Keratinocyte (primary cell): ENCODE measurements at regions not wholly inside any gene's neighbourhood (a gene's known extent, or its start where the extent isn't known, plus 50 kb on each side); places are given as distances from the start of the nearest gene placed in this dataset.

Experiments used
- DNase-seq: peaks from one replicate; pipeline ENCODE4 v3.0.0-alpha.2; 2011; ENCODE audit warnings: low read depth, missing footprints, low spot score
- FAIRE-seq: peaks from 2 replicates; lab custom pipeline; 2011; peaks lifted over from hg19 to GRCh38; lab: Jason Lieb, UNC
- H2AFZ ChIP-seq: 2 replicates; pipeline ENCODE4 v1.6.0; 2012; ENCODE audit warnings: low read length, control low read depth, inconsistent platforms; ENCODE audit not compliant: control insufficient read depth
- H3K27ac ChIP-seq: 2 replicates; pipeline ENCODE4 v1.5.1; 2011; ENCODE audit warnings: low read length; ENCODE audit not compliant: control insufficient read depth, insufficient read depth
- H3K27me3 ChIP-seq: 3 replicates; pipeline ENCODE4 v1.6.0; 2011; ENCODE audit warnings: low read length; ENCODE audit not compliant: control insufficient read depth, insufficient read depth; ENCODE audit errors: extremely low read depth
- H3K36me3 ChIP-seq, 2 experiments: 2 replicates in 1 of 2; 3 replicates in 1 of 2; pipeline ENCODE4 v1.5.1; 2011; ENCODE audit warnings: low read length in 2 of 2, mild to moderate bottlenecking in 1 of 2; ENCODE audit not compliant: control insufficient read depth in 2 of 2, insufficient read depth in 2 of 2; ENCODE audit errors: extremely low read depth in 1 of 2
- H3K4me1 ChIP-seq: 3 replicates; pipeline ENCODE4 v1.5.1; 2011; ENCODE audit warnings: low read length; ENCODE audit not compliant: control insufficient read depth, insufficient read depth; ENCODE audit errors: extremely low read depth
- H3K4me2 ChIP-seq: 3 replicates; pipeline ENCODE4 v1.6.0; 2011; ENCODE audit warnings: low read depth, low read length; ENCODE audit not compliant: control insufficient read depth, insufficient read depth; ENCODE audit errors: extremely low read depth
- H3K4me3 ChIP-seq, 3 experiments: fragments of 200-600 bp in 1 of 3; sonication (generic) in 1 of 3; 2 replicates in 2 of 3; 3 replicates in 1 of 3; pipeline ENCODE4 v1.5.1; 2011 to 2016; ENCODE audit warnings: low read length in 3 of 3, mild to moderate bottlenecking in 3 of 3, control low read depth in 2 of 3, inconsistent platforms in 1 of 3, low read depth in 1 of 3, mixed read lengths in 1 of 3, mixed run types in 1 of 3, moderate library complexity in 1 of 3; ENCODE audit not compliant: control insufficient read depth in 2 of 3, insufficient read depth in 2 of 3; ENCODE audit errors: extremely low read depth in 1 of 3
- H3K79me2 ChIP-seq: 2 replicates; pipeline ENCODE4 v1.6.0; 2012; ENCODE audit warnings: low read length; ENCODE audit not compliant: control insufficient read depth, insufficient read depth
- H3K9ac ChIP-seq: 3 replicates; pipeline ENCODE4 v1.6.0; 2011; ENCODE audit warnings: low read length; ENCODE audit not compliant: control insufficient read depth, insufficient read depth; ENCODE audit errors: extremely low read depth
- H3K9me1 ChIP-seq: 3 replicates; pipeline ENCODE4 v1.6.0; 2011; ENCODE audit warnings: low read length; ENCODE audit not compliant: control insufficient read depth, insufficient read depth; ENCODE audit errors: extremely low read depth
- H3K9me3 ChIP-seq: 2 replicates; pipeline ENCODE4 v1.5.1; 2012; ENCODE audit warnings: low read depth, low read length; ENCODE audit not compliant: control insufficient read depth
- H4K20me1 ChIP-seq: 3 replicates; pipeline ENCODE4 v1.6.0; 2011; ENCODE audit warnings: low read length; ENCODE audit not compliant: control insufficient read depth, insufficient read depth; ENCODE audit errors: extremely low read depth
- EZH2 ChIP-seq: IDR thresholded peaks from one replicate; pipeline ENCODE4 v1.6.1; 2012; ENCODE audit warnings: inconsistent platforms, mild to moderate bottlenecking, low read length, moderate library complexity
- dilution Hi-C: fragments of 300-500 bp; cut with MboI; formaldehyde crosslinking; loops from one replicate; pipeline ENCODE4 v1.7.0; 2020; ENCODE audit warnings: low sequenced_read_pairs; ENCODE audit not compliant: extremely low pct_ligation_motif_present
- TF ChIP-seq, protein P1 (sequence below), 3 experiments: IDR thresholded peaks in 1 of 3; conservative IDR thresholded peaks in 1 of 3; optimal IDR thresholded peaks in 1 of 3; 2 replicates in 2 of 3; 3 replicates in 1 of 3; pipeline versions ENCODE3 to v1.5.1; 2011; ENCODE audit warnings: low read length in 3 of 3, mild to moderate bottlenecking in 3 of 3, moderate library complexity in 2 of 3, control low read depth in 1 of 3, inconsistent platforms in 1 of 3; ENCODE audit not compliant: insufficient read depth in 2 of 3; ENCODE audit errors: extremely low read depth in 1 of 3

DNA sequence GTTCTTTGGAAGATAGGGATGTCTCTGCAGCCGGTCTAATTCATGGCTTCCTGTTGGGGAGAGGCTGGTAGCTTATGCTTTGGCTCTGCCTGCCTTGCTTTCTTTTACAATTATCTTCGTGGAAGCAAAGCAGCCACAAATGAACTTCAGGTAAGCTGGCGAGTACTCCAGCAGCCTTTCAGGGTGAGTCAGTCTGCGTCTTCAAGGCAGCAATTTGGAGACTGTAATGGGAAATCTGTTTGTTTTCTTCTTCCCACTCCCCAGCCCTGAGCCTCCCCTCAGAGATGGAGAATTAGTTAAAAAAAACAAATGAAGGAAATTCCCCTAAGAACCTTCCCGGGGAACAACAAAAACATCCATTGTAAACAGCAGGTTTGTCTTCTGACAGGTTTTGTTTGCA is 100.1 kb downstream of the PSAT1 start:
- TF ChIP-seq EZH2: no peak
- TF ChIP-seq, protein P1, sequence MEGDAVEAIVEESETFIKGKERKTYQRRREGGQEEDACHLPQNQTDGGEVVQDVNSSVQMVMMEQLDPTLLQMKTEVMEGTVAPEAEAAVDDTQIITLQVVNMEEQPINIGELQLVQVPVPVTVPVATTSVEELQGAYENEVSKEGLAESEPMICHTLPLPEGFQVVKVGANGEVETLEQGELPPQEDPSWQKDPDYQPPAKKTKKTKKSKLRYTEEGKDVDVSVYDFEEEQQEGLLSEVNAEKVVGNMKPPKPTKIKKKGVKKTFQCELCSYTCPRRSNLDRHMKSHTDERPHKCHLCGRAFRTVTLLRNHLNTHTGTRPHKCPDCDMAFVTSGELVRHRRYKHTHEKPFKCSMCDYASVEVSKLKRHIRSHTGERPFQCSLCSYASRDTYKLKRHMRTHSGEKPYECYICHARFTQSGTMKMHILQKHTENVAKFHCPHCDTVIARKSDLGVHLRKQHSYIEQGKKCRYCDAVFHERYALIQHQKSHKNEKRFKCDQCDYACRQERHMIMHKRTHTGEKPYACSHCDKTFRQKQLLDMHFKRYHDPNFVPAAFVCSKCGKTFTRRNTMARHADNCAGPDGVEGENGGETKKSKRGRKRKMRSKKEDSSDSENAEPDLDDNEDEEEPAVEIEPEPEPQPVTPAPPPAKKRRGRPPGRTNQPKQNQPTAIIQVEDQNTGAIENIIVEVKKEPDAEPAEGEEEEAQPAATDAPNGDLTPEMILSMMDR (optimal IDR thresholded peaks at IDR 0.05 in 1 of 3, IDR thresholded peaks at IDR 0.05 in 1 of 3, conservative IDR thresholded peaks at IDR 0.05 in 1 of 3; ENCODE audit: extremely low read depth in 1 of 3, insufficient read depth in 2 of 3, low read length in 3 of 3): no peak
- Histone ChIP-seq H4K20me1 (no peaks in the 10 kb centered on the region), H3K4me1 (no peaks in the 10 kb centered on the region), H3K4me2 (no peak overlapping the region), H3K9me1 (no peaks in the 10 kb centered on the region), H3K79me2 (no peaks in the 10 kb centered on the region), H2AFZ (no peak overlapping the region), H3K9me3 (no peaks in the 10 kb centered on the region), H3K4me3 (no peak overlapping the region), H3K27ac (no peak overlapping the region), H3K9ac (no peak overlapping the region), H3K36me3 (no peaks in the 10 kb centered on the region), H3K27me3 (peaks cover 3% of the 10 kb centered on the region)
- dilution Hi-C loops: no loop called here
- DNase-seq: no peak
- no peak for FAIRE-seq

DNA sequence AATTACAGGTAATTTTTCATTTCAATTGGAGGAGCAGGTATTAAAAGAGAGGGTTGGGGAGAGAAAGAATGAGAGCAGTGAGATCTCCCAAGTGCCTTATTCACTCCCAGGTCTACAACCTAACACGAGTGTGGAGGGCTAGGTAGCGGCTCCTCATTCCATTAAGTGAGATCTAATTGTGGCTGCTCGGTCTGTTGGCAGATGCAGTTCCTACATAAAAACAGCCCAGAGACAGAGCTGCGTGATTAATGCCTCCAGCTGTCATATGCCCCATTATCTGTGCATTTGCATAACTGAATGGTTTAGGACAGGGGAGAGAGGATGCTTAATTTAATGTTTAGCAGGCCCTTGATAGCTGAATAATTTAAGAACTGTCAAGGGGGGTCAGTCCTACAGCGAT is 100.5 kb downstream of the PSAT1 start:
- Histone ChIP-seq H3K4me3 (no peak overlapping the region), H3K36me3 (no peaks in the 10 kb centered on the region), H3K9me3 (no peaks in the 10 kb centered on the region), H3K4me2 (no peak overlapping the region), H3K79me2 (no peaks in the 10 kb centered on the region), H3K9ac (no peak overlapping the region), H2AFZ (no peak overlapping the region), H3K27ac (no peak overlapping the region), H3K9me1 (no peaks in the 10 kb centered on the region), H4K20me1 (no peaks in the 10 kb centered on the region), H3K4me1 (no peaks in the 10 kb centered on the region), H3K27me3 (peaks cover 3% of the 10 kb centered on the region)
- no peak for FAIRE-seq
- dilution Hi-C loops: no loop called here
- no peak for TF ChIP-seq EZH2
- TF ChIP-seq, protein P1 (optimal IDR thresholded peaks at IDR 0.05 in 1 of 3, IDR thresholded peaks at IDR 0.05 in 1 of 3, conservative IDR thresholded peaks at IDR 0.05 in 1 of 3; ENCODE audit: extremely low read depth in 1 of 3, insufficient read depth in 2 of 3, low read length in 3 of 3): no peak
- no peak for DNase-seq
